ELR (cell line): ENCODE measurements at regions not wholly inside any gene's neighbourhood (a gene's known extent, or its start where the extent isn't known, plus 50 kb on each side); places are given as distances from the start of the nearest gene placed in this dataset.
"Not testable (repeated sequence)": the region's sequence is repeated elsewhere in the genome, so short reads cannot be mapped to it uniquely, and the experiment has no call there.

Experiments used
- DNase-seq: peaks from one replicate; pipeline ENCODE4 v3.0.0-alpha.2; 2015; ENCODE audit warnings: low read depth

- no peak for DNase-seq
These were observed 912.7 kb upstream of the LRFN5 start for GRCh38 chr14:40694023-40694422.

- no peak for DNase-seq
These were observed 915.6 kb upstream of the LRFN5 start for GRCh38 chr14:40691066-40691465.

- DNase-seq: no peak
These were observed 920.9 kb upstream of the LRFN5 start for GRCh38 chr14:40685764-40686163.

GRCh38 chr14:40684328-40684727, 922.3 kb upstream of the LRFN5 start:
- no peak for DNase-seq

GRCh38 chr14:40682131-40682913, 924.4 kb upstream of the LRFN5 start:
- no peak for DNase-seq

GRCh38 chr14:40679256-40679655, 927.4 kb upstream of the LRFN5 start:
- no peak for DNase-seq

GRCh38 chr14:40677206-40677605, 929.5 kb upstream of the LRFN5 start:
- DNase-seq: not testable (repeated sequence)

GRCh38 chr14:40674502-40674901, 932.2 kb upstream of the LRFN5 start:
- no peak for DNase-seq

- no peak for DNase-seq
These were observed 950.4 kb upstream of the LRFN5 start for GRCh38 chr14:40656311-40656710.

- no peak for DNase-seq
These were observed 954.5 kb upstream of the LRFN5 start for GRCh38 chr14:40652089-40652691.

- DNase-seq: no peak
These were observed 976.2 kb upstream of the LRFN5 start for GRCh38 chr14:40630471-40630870.

GRCh38 chr14:40629551-40630137, 977.0 kb upstream of the LRFN5 start:
- not testable (repeated sequence) for DNase-seq

- no peak for DNase-seq
These were observed 977.5 kb upstream of the LRFN5 start for GRCh38 chr14:40629144-40629543.

GRCh38 chr14:40623643-40624042, 983.0 kb upstream of the LRFN5 start:
- no peak for DNase-seq

- DNase-seq: no peak
These were observed 988.3 kb upstream of the LRFN5 start for GRCh38 chr14:40618225-40618898.

- no peak for DNase-seq
These were observed 990.1 kb upstream of the LRFN5 start for GRCh38 chr14:40616579-40616978.

GRCh38 chr14:40601063-40601462, 1005.6 kb upstream of the LRFN5 start:
- DNase-seq: no peak

GRCh38 chr14:40599725-40600124, 1007.0 kb upstream of the LRFN5 start:
- no peak for DNase-seq

GRCh38 chr14:40581264-40581663, 1025.4 kb upstream of the LRFN5 start:
- no peak for DNase-seq

GRCh38 chr14:40576880-40577478, 1029.7 kb upstream of the LRFN5 start:
- no peak for DNase-seq

- no peak for DNase-seq
These were observed 1031.9 kb upstream of the LRFN5 start for GRCh38 chr14:40574780-40575179.

GRCh38 chr14:40525314-40525713, 1081.4 kb upstream of the LRFN5 start:
- DNase-seq: no peak
